SW 1271 (cell line): ENCODE measurements at regions not wholly inside any gene's neighbourhood (a gene's known extent, or its start where the extent isn't known, plus 50 kb on each side); places are given as distances from the start of the nearest gene placed in this dataset.
"Not testable (repeated sequence)": the region's sequence is repeated elsewhere in the genome, so short reads cannot be mapped to it uniquely, and the experiment has no call there.

ENCODE experiments used
- DNase-seq, 2 experiments: peaks; one replicate each; lab custom pipeline; 2025; lab: John Stamatoyannopoulos, UW

DNA sequence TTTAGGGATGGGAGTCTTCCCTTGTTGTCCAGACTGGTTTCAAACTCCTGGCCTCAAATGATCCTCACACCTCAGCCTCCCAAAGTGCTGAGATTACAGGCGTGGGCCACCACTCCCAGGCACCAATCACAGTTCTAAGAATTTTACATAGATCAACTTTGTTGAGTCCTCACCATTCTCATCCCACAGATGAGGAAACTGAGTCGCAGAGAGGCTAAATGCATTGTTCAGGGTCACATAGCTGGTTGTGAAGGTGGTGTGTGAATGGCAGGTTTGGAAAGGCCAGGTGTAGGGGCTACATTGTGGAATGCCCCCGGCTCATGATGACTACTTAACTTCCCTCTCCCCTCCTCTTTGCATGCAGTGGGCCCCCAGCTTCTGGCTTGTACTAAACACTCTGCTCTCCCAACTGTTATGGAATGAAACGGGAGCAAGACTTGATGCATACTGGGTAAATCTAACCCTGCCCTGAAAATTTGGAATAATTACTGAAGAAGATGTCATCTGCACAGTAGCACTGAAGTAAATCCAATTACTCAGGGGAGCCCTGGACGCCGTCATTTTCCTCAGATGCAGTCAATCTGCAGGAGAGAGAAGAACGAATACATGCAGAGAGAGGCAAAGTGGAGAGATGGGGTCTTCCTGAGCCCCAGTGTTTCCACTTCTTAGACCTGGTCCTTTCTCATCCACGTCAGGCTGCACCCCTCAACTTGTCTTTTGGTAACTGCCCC lies 102.3 kb upstream of the ZNF217 start:
- DNase-seq, result no peak

DNA sequence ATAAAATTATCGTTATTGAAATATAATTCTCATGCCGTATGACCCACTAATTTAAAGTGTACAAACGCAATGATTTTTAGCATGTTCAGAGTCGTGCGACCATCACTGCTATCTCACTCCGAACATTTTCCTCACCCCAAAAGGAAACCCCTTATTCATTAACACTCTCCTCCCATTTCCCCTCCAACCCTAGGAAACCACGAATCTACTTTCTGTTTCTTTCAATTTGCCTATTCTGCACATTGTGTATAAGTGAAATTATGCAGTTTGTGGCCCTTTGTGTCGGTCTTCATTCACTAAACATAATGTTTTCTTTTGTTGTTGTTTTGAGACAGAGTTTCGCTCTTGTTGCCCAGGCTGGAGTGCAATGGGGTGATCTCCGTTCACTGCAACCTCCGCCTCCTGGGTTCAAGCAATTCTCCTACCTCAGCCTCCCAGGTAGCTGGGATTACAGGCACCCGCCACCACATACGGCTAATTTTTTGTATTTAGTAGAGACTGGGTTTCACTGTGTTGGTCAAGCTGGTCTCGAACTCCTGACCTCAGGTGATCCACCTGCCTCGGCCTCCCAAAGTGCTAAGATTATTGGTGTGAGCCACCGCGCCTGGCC lies 99.7 kb upstream of the ZNF217 start:
- no peak for DNase-seq

GRCh38 chr20:53692465-53693067 lies 98.9 kb upstream of the ZNF217 start:
- no peak for DNase-seq

- DNase-seq, result no peak
Measured at GRCh38 chr20:53691811-53692192, 98.2 kb upstream of the ZNF217 start.

DNA sequence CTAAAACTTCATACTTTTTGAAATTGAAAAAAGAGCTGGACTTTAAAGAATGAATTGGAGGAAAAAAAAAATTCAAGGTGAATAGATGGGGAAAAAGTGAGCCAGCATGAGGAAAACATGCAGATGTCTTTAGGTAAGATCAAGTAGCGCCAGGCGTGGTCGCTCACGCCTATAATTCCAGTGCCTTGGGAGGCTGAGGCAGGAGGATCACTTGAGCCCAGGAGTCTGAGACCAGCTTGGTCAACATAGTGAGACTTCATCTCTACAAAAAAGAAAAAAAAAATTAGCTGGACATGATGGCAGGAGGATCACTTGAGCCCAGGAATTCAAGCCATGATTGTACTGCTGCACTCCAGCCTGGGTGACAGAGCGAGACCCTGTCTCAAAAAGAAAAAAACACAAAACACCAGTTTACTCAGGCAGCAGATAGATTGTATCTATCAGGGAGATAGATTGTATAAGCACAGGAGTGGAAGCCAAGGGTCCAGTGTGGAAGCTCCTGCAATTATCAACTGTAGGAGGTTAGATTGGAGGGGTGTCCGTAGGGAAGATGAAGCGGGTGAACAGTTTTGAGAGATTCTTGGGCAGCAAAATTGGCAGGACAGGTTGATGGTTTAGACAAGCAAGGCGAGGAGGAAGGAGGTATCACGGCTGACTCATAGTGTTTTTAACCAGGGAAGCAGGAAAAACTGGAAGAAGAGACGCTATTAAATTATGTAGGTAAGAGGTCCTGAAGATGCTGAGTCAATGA lies 97.6 kb upstream of the ZNF217 start:
- no peak for DNase-seq

DNA sequence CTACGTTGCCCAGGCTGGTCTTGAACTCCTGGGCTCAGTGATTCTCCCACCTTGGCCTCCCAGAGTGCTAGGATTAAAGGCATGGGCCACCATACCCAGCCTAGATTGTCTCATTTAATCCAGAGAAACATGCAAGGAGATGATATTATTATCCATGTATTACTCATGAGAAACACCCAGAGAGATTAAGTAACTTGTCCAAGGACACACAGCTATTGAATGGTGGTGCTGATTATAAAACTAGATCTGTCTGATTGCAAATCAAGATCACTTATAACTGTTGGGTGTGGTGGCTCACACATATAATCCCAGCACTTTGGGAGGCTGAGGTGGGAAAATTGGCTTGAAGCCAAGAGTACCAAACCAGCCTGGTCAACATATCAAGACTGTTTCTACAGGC lies 94.4 kb upstream of the ZNF217 start:
- no peak for DNase-seq

DNA sequence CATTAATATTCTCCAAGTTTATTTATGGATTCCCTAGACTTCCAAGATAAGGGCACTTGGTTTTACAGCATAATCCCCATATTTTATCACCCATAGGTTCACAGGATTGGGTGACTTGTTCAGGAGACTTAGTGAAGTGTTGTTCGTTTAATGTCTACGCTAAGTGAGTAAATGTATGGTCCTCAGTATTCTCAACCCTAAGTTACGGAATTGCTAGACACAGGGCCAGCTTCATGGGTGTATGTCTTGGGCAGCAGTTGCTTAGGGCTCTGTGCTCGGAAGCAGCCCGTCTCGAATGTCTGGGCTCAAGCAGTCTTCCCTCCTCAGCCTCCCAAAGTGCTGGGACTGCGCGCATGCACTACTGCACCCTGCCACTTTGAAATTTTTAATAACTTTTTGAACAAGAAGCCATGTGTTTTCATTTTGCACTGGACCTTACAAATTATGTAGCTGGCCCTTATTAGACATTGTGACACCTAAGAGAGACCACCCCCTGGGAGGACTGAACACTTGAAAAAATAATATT lies 91.5 kb upstream of the ZNF217 start:
- no peak for DNase-seq

- no peak for DNase-seq
Measured at GRCh38 chr20:53683506-53683905, 89.9 kb upstream of the ZNF217 start.

DNA sequence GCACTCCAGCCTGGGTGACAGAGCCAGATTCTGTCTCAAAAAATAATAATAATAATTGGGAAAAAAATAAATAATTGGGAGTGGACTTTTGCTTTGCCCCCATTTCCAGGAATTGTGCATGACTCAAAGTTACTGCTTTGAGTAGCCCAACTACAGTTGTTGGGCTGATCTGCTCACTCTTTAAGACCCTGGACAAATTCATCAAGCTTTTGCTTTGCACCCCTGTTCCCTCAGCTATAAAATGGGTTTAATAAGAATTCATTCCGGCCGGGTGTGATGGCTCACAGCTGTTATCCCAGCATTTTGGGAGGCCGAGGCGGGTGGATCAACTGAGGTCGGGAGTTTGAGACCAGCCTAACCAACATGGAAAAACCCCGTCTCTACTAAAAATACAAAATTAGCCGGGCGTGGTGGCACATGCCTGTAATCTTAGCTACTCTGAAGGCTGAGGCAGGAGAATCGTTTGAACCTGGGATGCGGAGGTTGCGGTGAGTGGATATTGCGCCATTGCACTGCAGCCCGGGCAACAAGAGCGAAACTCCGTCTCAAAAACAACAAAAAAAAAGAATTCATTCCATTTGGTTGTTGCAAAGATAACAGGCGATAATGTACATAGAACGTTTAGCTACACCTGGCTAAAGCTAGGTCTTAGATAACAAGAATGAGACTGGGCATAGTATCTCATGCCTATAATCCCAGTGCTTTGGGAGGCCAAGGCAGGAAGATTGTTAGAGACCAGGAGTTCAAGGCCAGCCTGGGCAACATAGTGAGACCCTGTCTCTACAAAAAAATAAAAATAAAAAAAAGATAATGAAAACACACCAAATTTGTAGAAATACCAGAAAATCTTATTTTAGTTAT lies 87.9 kb upstream of the ZNF217 start:
- no peak for DNase-seq

GRCh38 chr20:53679597-53680309 lies 86.1 kb upstream of the ZNF217 start:
- DNase-seq, result no peak

GRCh38 chr20:53678990-53679596 lies 85.5 kb upstream of the ZNF217 start:
- no peak for DNase-seq

GRCh38 chr20:53678315-53678989 lies 84.8 kb upstream of the ZNF217 start:
- DNase-seq, result no peak

DNA sequence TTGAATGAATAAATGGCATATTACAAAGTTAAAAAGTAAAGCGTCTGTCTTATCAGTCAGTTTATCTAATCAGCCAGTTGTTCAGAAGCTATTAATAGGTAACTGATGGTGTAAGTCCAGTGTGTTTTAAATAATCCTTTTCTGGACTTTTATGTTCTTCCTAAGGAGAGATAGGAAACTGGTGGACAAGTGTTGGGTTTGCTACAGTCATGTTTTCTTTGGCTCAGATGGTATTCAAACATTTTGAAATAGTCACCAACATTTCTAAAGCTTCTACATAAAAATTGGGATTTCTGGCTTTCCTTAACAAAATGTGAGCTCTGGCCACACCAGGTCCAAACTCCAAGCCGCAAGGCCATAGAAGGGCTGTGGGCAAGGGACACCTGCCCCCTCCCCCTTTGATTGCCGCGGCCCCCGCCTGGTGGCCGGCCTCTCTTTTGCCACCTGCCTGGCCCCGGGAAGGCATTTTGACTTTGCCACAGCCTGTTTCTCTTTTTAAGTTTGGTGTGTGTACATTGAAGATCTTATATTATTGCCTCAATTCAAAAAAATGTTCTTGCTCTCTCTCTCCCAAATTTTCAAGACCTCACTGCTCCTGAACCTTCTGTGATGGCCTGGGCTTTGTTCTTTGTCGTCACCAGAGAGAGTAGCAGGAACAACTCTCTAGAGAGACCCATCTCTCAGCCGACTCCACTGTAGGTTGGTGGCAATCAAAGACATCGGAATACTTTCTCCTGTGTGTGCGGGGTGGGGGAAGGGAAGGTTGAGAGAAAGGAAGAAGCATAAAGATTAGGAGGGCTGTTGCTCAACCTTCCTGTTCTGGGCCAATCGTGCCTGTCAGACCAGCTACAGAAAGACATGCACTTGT lies 84.0 kb upstream of the ZNF217 start:
- no peak for DNase-seq

DNA sequence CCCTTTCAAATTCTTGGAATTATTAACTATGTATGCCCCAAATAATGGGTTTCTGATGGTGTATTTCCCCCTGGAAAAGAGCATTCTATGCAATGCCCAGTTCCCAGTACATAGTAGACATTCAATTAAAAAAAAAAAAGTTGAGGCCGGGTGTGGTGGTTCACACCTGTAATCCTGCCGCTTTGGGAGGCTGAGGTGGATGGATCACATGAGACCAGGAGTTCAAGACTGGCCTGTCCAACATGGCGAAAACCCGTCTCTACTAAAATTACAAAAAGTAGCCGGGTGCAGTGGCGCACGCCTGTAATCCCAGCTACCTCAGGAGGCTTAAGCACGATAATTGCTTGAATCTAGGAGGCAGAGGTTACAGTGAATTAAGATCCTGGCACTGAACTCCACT lies 83.3 kb upstream of the ZNF217 start:
- DNase-seq, result no peak

DNA sequence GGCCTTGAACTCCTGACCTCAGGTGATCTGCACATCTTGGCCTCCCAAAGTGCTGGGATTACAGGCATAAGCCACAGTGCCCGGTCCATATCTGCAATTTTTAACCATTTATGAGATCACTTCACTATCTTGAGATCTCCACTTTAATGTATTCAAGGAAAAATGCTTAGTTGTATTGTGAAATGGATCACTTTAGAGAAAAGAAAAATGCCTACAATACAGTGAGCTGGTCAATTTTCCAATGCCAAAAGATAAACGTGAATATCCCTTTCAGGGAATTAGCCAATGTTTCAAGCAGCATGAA lies 82.8 kb upstream of the ZNF217 start:
- DNase-seq, result no peak

- no peak for DNase-seq
Measured at GRCh38 chr20:53672484-53673129, 79.0 kb upstream of the ZNF217 start.

DNA sequence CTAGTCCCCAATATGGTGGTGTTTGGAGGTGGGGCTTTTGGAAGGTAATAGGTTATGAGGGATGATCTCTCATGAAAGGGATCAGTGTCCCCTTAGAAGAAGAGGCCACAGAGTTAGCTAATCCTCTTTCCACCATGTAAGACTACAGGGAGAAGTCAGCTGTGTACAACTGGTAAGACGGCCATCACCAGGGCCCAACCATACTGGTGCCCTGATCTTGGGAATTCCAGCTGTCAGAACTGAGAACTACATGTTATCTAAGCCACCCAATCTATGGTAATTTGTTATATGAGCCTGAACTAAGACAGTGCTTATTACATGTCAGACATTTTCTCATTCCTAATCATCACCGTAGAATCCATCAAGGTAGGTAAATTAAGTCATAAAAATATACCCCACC lies 77.7 kb upstream of the ZNF217 start:
- DNase-seq, result no peak

- not testable (repeated sequence) for DNase-seq
Measured at GRCh38 chr20:53669517-53670313, 76.1 kb upstream of the ZNF217 start.
